Ishikawa (cell line): ENCODE measurements at regions not wholly inside any gene's neighbourhood (a gene's known extent, or its start where the extent isn't known, plus 50 kb on each side); places are given as distances from the start of the nearest gene placed in this dataset.

ENCODE experiments used
- CEBPB ChIP-seq: IDR thresholded peaks from 2 replicates; pipeline ENCODE4 v1.6.1; 2012
- EGR1 ChIP-seq: IDR thresholded peaks from 2 replicates; pipeline ENCODE4 v1.6.1; 2012
- EP300 ChIP-seq: IDR thresholded peaks from 2 replicates; pipeline ENCODE4 v1.6.1; 2012; ENCODE audit warnings: borderline replicate concordance
- FOXM1 ChIP-seq: IDR thresholded peaks from 2 replicates; pipeline ENCODE4 v1.6.1; 2012; ENCODE audit warnings: low read depth, borderline replicate concordance
- MAX ChIP-seq: IDR thresholded peaks from 2 replicates; pipeline ENCODE4 v1.6.1; 2012
- RAD21 ChIP-seq: IDR thresholded peaks from 2 replicates; pipeline ENCODE4 v1.6.1; 2012; ENCODE audit warnings: low read depth
- REST ChIP-seq: IDR thresholded peaks from 2 replicates; pipeline ENCODE4 v1.6.1; 2012; ENCODE audit warnings: low read depth, mild to moderate bottlenecking
- TAF1 ChIP-seq: IDR thresholded peaks from 2 replicates; pipeline ENCODE4 v1.6.1; 2012; ENCODE audit warnings: low read depth, mild to moderate bottlenecking
- TCF12 ChIP-seq: IDR thresholded peaks from 2 replicates; pipeline ENCODE4 v1.6.1; 2012; ENCODE audit warnings: low read depth
- USF1 ChIP-seq: IDR thresholded peaks from 2 replicates; pipeline ENCODE4 v1.6.1; 2012
- YY1 ChIP-seq: IDR thresholded peaks from 2 replicates; pipeline ENCODE4 v1.6.1; 2012; ENCODE audit warnings: low read depth

GRCh38 chr14:94702629-94703028 is 67.3 kb downstream of the GSC start:
- TF ChIP-seq RAD21 (no peak), USF1 (no peak), EP300 (no peak), FOXM1 (no peak), YY1 (no peak), CEBPB (no peak), TAF1 (no peak), EGR1 (no peak), MAX (no peak), REST (no peak), TCF12 (no peak)
